ENCODE measurements at regions not wholly inside any gene's neighbourhood (a gene's known extent, or its start where the extent isn't known, plus 50 kb on each side); places are given as distances from the start of the nearest gene placed in this dataset.
"Not testable (repeated sequence)": the region's sequence is repeated elsewhere in the genome, so short reads cannot be mapped to it uniquely, and the experiment has no call there.

- no peak overlapping the region for H3K4me3 ChIP-seq (ENCODE audit: low read depth, low read length)
- no peaks in the 10 kb centered on the region for H3K9me3 ChIP-seq (ENCODE audit: control insufficient read depth, insufficient read depth, low read length)
- no peaks in the 10 kb centered on the region for H3K36me3 ChIP-seq (ENCODE audit: control insufficient read depth, insufficient read depth, low read length)
- H3K27me3 ChIP-seq (ENCODE audit: control insufficient read depth, insufficient read depth, low read length): no peaks in the 10 kb centered on the region
- no peaks in the 10 kb centered on the region for H3K4me1 ChIP-seq (ENCODE audit: control insufficient read depth, insufficient read depth, low read length)
- H3K9ac ChIP-seq (ENCODE audit: low read depth, low read length): no peak overlapping the region
Measured at GRCh38 chr14:28305938-28306337, 460.6 kb upstream of the FOXG1 start.

DNA sequence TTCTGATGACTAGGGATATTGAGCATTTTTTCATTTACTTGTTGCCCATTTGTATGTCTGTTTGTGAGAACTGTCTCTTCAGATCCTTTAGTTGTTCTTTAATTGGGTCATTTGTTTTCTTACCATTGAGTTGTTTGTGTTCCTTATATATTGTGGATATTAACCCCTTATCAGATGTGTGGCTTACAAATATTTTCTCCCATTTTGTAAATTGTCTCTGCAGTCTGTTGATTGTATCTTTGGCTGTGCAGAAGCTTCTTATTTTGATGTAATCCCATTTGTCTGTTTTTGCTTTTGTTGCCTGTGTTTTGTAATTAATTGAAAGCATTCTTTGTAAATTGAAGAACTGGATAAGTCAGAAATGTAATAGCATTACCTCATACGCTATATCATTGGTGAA is 459.1 kb upstream of the FOXG1 start:
- Histone ChIP-seq H3K4me1 (ENCODE audit: control insufficient read depth, insufficient read depth, low read length) (no peaks in the 10 kb centered on the region), H3K27me3 (ENCODE audit: control insufficient read depth, insufficient read depth, low read length) (no peaks in the 10 kb centered on the region), H3K4me3 (ENCODE audit: low read depth, low read length) (no peak overlapping the region), H3K9me3 (ENCODE audit: control insufficient read depth, insufficient read depth, low read length) (no peaks in the 10 kb centered on the region), H3K9ac (ENCODE audit: low read depth, low read length) (no peak overlapping the region), H3K36me3 (ENCODE audit: control insufficient read depth, insufficient read depth, low read length) (no peaks in the 10 kb centered on the region)

GRCh38 chr14:28308734-28309133 is 457.9 kb upstream of the FOXG1 start:
- H3K9ac ChIP-seq (ENCODE audit: low read depth, low read length): no peak overlapping the region
- no peaks in the 10 kb centered on the region for H3K9me3 ChIP-seq (ENCODE audit: control insufficient read depth, insufficient read depth, low read length)
- H3K4me3 ChIP-seq (ENCODE audit: low read depth, low read length): no peak overlapping the region
- H3K27me3 ChIP-seq (ENCODE audit: control insufficient read depth, insufficient read depth, low read length): no peaks in the 10 kb centered on the region
- H3K36me3 ChIP-seq (ENCODE audit: control insufficient read depth, insufficient read depth, low read length): no peaks in the 10 kb centered on the region
- no peaks in the 10 kb centered on the region for H3K4me1 ChIP-seq (ENCODE audit: control insufficient read depth, insufficient read depth, low read length)

DNA sequence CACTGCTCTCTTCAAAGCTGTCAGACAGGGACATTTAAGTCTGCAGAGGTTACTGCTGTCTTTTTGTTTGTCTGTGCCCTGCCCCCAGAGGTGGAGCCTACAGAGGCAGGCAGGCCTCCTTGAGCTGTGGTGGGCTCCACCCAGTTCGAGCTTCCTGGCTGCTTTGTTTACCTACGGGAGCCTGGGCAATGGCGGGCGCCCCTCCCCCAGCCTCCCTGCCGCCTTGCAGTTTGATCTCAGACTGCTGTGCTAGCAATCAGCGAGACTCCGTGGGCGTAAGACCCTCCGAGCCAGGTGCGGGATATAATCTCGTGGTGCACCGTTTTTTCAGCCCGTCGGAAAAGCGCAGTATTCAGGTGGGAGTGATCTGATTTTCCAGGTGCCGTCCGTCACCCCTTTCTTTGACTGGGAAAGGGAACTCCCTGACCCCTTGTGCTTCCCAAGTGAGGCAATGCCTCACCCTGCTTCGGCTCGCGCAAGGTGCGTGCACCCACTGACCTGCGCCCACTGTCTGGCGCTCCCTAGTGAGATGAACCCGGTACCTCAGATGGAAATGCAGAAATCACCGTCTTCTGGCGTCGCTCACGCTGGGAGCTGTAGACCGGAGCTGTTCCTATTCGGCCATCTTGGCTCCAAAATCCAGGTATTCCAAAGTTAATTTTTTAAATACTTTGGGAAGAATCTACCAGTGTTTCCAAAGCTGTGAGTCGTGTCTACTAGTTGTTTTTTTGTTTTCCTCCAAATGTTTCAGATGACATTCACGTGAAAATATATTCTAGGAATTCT is 448.5 kb upstream of the FOXG1 start:
- H3K36me3 ChIP-seq (ENCODE audit: control insufficient read depth, insufficient read depth, low read length); H3K9me3 ChIP-seq (ENCODE audit: control insufficient read depth, insufficient read depth, low read length); H3K4me1 ChIP-seq (ENCODE audit: control insufficient read depth, insufficient read depth, low read length); H3K9ac ChIP-seq (ENCODE audit: low read depth, low read length); H3K27me3 ChIP-seq (ENCODE audit: control insufficient read depth, insufficient read depth, low read length): not testable (repeated sequence)
- peak overlapping the region; percentile 30 for H3K4me3 ChIP-seq (ENCODE audit: low read depth, low read length)

- Histone ChIP-seq H3K27me3 (ENCODE audit: control insufficient read depth, insufficient read depth, low read length) (no peaks in the 10 kb centered on the region), H3K4me3 (ENCODE audit: low read depth, low read length) (no peak overlapping the region), H3K36me3 (ENCODE audit: control insufficient read depth, insufficient read depth, low read length) (no peaks in the 10 kb centered on the region), H3K9ac (ENCODE audit: low read depth, low read length) (no peak overlapping the region), H3K9me3 (ENCODE audit: control insufficient read depth, insufficient read depth, low read length) (no peaks in the 10 kb centered on the region), H3K4me1 (ENCODE audit: control insufficient read depth, insufficient read depth, low read length) (no peaks in the 10 kb centered on the region)
Measured at GRCh38 chr14:28321475-28322244, 444.9 kb upstream of the FOXG1 start.

- no peaks in the 10 kb centered on the region for H3K9me3 ChIP-seq (ENCODE audit: control insufficient read depth, insufficient read depth, low read length)
- H3K4me1 ChIP-seq (ENCODE audit: control insufficient read depth, insufficient read depth, low read length): no peaks in the 10 kb centered on the region
- no peaks in the 10 kb centered on the region for H3K36me3 ChIP-seq (ENCODE audit: control insufficient read depth, insufficient read depth, low read length)
- H3K27me3 ChIP-seq (ENCODE audit: control insufficient read depth, insufficient read depth, low read length): no peaks in the 10 kb centered on the region
- no peak overlapping the region for H3K9ac ChIP-seq (ENCODE audit: low read depth, low read length)
- H3K4me3 ChIP-seq (ENCODE audit: low read depth, low read length): no peak overlapping the region
Measured at GRCh38 chr14:28323366-28323765, 443.2 kb upstream of the FOXG1 start.

- Histone ChIP-seq H3K9me3 (ENCODE audit: control insufficient read depth, insufficient read depth, low read length) (no peaks in the 10 kb centered on the region), H3K4me3 (ENCODE audit: low read depth, low read length) (no peak overlapping the region), H3K36me3 (ENCODE audit: control insufficient read depth, insufficient read depth, low read length) (no peaks in the 10 kb centered on the region), H3K27me3 (ENCODE audit: control insufficient read depth, insufficient read depth, low read length) (no peaks in the 10 kb centered on the region), H3K9ac (ENCODE audit: low read depth, low read length) (no peak overlapping the region), H3K4me1 (ENCODE audit: control insufficient read depth, insufficient read depth, low read length) (no peaks in the 10 kb centered on the region)
Measured at GRCh38 chr14:28323951-28324741, 442.4 kb upstream of the FOXG1 start.

GRCh38 chr14:28340816-28341215 is 425.8 kb upstream of the FOXG1 start:
- no peaks in the 10 kb centered on the region for H3K9me3 ChIP-seq (ENCODE audit: control insufficient read depth, insufficient read depth, low read length)
- no peak overlapping the region for H3K9ac ChIP-seq (ENCODE audit: low read depth, low read length)
- no peaks in the 10 kb centered on the region for H3K36me3 ChIP-seq (ENCODE audit: control insufficient read depth, insufficient read depth, low read length)
- no peaks in the 10 kb centered on the region for H3K4me1 ChIP-seq (ENCODE audit: control insufficient read depth, insufficient read depth, low read length)
- no peaks in the 10 kb centered on the region for H3K27me3 ChIP-seq (ENCODE audit: control insufficient read depth, insufficient read depth, low read length)
- no peak overlapping the region for H3K4me3 ChIP-seq (ENCODE audit: low read depth, low read length)

DNA sequence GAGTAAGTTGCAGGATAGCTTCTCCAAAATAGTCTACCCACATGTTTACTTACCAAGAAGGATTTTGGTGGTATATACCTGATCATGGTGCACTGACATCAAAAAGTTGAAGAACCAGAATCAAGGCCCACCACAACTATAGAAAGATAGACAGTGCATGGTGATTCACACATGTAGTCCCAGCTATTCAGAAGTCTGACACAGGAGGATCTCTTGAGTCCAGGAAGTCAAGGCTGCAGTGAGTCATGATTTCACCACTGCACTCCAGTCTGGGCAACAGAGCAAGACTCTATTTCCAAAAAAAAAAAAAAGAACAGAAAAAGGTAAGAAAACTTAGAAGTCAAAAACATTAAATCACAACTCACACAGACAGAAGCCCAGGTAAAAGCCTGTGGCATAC is 422.2 kb upstream of the FOXG1 start:
- H3K4me3 ChIP-seq (ENCODE audit: low read depth, low read length): no peak overlapping the region
- H3K9ac ChIP-seq (ENCODE audit: low read depth, low read length): no peak overlapping the region
- no peaks in the 10 kb centered on the region for H3K9me3 ChIP-seq (ENCODE audit: control insufficient read depth, insufficient read depth, low read length)
- no peaks in the 10 kb centered on the region for H3K36me3 ChIP-seq (ENCODE audit: control insufficient read depth, insufficient read depth, low read length)
- no peaks in the 10 kb centered on the region for H3K4me1 ChIP-seq (ENCODE audit: control insufficient read depth, insufficient read depth, low read length)
- no peaks in the 10 kb centered on the region for H3K27me3 ChIP-seq (ENCODE audit: control insufficient read depth, insufficient read depth, low read length)

DNA sequence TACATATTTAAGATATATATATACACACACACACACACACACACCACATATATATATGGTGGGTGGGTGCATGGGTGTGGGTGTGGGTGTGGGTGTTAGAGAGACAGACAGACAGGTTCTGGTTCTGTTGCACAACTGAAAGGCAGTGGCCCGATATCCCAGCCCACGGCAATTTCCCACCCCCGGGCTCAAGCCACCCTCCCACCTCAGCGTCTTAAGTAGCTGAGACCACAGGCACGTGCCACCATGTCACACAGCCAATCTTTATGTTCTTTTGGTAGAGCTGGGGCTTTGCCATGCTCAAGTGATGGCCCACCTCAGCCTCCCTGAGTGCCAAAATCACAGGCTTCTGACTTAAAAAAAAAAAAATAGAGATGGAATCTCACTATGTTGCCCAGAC is 417.8 kb upstream of the FOXG1 start:
- Histone ChIP-seq H3K9me3 (ENCODE audit: control insufficient read depth, insufficient read depth, low read length) (no peaks in the 10 kb centered on the region), H3K27me3 (ENCODE audit: control insufficient read depth, insufficient read depth, low read length) (no peaks in the 10 kb centered on the region), H3K36me3 (ENCODE audit: control insufficient read depth, insufficient read depth, low read length) (no peaks in the 10 kb centered on the region), H3K4me3 (ENCODE audit: low read depth, low read length) (no peak overlapping the region), H3K9ac (ENCODE audit: low read depth, low read length) (no peak overlapping the region), H3K4me1 (ENCODE audit: control insufficient read depth, insufficient read depth, low read length) (no peaks in the 10 kb centered on the region)

DNA sequence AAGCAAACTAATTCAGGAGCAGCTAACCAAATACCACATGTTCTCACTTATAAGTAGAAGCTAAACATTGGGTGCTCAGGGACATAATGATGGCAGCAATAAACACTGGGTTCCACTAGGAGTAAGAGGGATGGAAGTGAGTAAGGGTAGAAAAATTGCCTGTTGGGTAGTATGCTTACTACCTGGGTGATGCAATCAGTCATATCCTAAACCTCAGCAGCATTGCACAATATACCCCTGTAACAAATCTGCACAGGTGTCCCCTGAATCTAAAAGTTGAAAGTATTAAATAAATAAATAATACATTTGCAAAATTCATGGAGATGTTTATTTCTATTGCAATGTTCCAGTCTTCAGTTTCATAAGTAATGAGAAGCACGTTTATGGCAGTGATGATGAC is 409.8 kb upstream of the FOXG1 start:
- Histone ChIP-seq H3K36me3 (ENCODE audit: control insufficient read depth, insufficient read depth, low read length) (no peaks in the 10 kb centered on the region), H3K9ac (ENCODE audit: low read depth, low read length) (no peak overlapping the region), H3K9me3 (ENCODE audit: control insufficient read depth, insufficient read depth, low read length) (peaks cover 3% of the 10 kb centered on the region), H3K4me1 (ENCODE audit: control insufficient read depth, insufficient read depth, low read length) (no peaks in the 10 kb centered on the region), H3K27me3 (ENCODE audit: control insufficient read depth, insufficient read depth, low read length) (no peaks in the 10 kb centered on the region), H3K4me3 (ENCODE audit: low read depth, low read length) (no peak overlapping the region)
